MM.1S (cell line): ENCODE measurements at regions not wholly inside any gene's neighbourhood (a gene's known extent, or its start where the extent isn't known, plus 50 kb on each side); places are given as distances from the start of the nearest gene placed in this dataset.
"Not testable (repeated sequence)": the region's sequence is repeated elsewhere in the genome, so short reads cannot be mapped to it uniquely, and the experiment has no call there.

Experiments used
- DNase-seq: peaks from one replicate; pipeline ENCODE4 v3.0.0-alpha.2; 2015
- H2AFZ ChIP-seq: fragments of 300-600 bp; sonication (generic); 2 replicates; pipeline ENCODE4 v1.6.0; 2016; ENCODE audit warnings: antibody characterized with exemption, low read length
- H3F3A ChIP-seq: fragments of 300-600 bp; sonication (generic); 2 replicates; pipeline ENCODE4 v1.6.1; 2016; ENCODE audit warnings: mild to moderate bottlenecking, antibody characterized with exemption, low read length, moderate library complexity, mixed read lengths; ENCODE audit not compliant: insufficient read depth
- H3K27ac ChIP-seq: fragments of 300-600 bp; sonication (generic); 2 replicates; pipeline ENCODE4 v1.5.1; 2016; ENCODE audit warnings: mild to moderate bottlenecking, low read length
- H3K27me3 ChIP-seq: fragments of 300-600 bp; sonication (generic); replicated peaks from 2 replicates; pipeline ENCODE4 v1.6.0; 2016; ENCODE audit warnings: low read length; ENCODE audit not compliant: insufficient read depth
- H3K36me3 ChIP-seq: fragments of 300-600 bp; sonication (generic); replicated peaks from 2 replicates; pipeline ENCODE4 v1.6.1; 2016; ENCODE audit warnings: mild to moderate bottlenecking, low read length, mixed read lengths; ENCODE audit not compliant: insufficient read depth
- H3K4me1 ChIP-seq: fragments of 300-600 bp; sonication (generic); 2 replicates; pipeline ENCODE4 v1.6.1; 2016; ENCODE audit warnings: low read length, mixed read lengths
- H3K4me2 ChIP-seq: fragments of 300-600 bp; sonication (generic); 2 replicates; pipeline ENCODE4 v1.6.0; 2016; ENCODE audit warnings: low read depth, low read length
- H3K4me3 ChIP-seq: fragments of 300-600 bp; sonication (generic); 2 replicates; pipeline ENCODE4 v1.5.1; 2016; ENCODE audit warnings: low read length, mixed read lengths
- H3K79me2 ChIP-seq: fragments of 300-600 bp; sonication (generic); 2 replicates; pipeline ENCODE4 v1.6.1; 2016; ENCODE audit warnings: mixed run types, low read length, mixed read lengths
- H3K9ac ChIP-seq: fragments of 300-600 bp; sonication (generic); 2 replicates; pipeline ENCODE4 v1.6.1; 2016; ENCODE audit warnings: low read length, mixed read lengths
- H3K9me2 ChIP-seq: fragments of 300-600 bp; sonication (generic); replicated peaks from 2 replicates; pipeline ENCODE4 v1.6.1; 2016; ENCODE audit warnings: mild to moderate bottlenecking, low read length, mixed read lengths; ENCODE audit not compliant: insufficient read depth
- H3K9me3 ChIP-seq: fragments of 300-600 bp; sonication (generic); replicated peaks from 2 replicates; pipeline ENCODE4 v1.6.1; 2016; ENCODE audit warnings: mild to moderate bottlenecking, low read length, mixed read lengths; ENCODE audit not compliant: insufficient read depth
- H4K20me1 ChIP-seq: fragments of 300-600 bp; sonication (generic); 2 replicates; pipeline ENCODE4 v1.6.1; 2016; ENCODE audit warnings: mild to moderate bottlenecking, low read length, moderate library complexity, mixed read lengths; ENCODE audit not compliant: insufficient read depth
- CTCF ChIP-seq: fragments of 300-600 bp; sonication (generic); IDR thresholded peaks from 2 replicates; pipeline ENCODE4 v1.5.1; 2016; ENCODE audit warnings: antibody characterized with exemption, low read length, mixed read lengths
- EZH2 ChIP-seq: fragments of 300-600 bp; sonication (generic); optimal IDR thresholded peaks from 2 replicates; pipeline ENCODE3; 2017; ENCODE audit warnings: low read depth, mild to moderate bottlenecking, antibody characterized with exemption, low read length, mixed read lengths
- EZH2phosphoT487 ChIP-seq: fragments of 300-600 bp; sonication (generic); IDR thresholded peaks from 2 replicates; pipeline ENCODE4 v1.6.1; 2018; ENCODE audit warnings: antibody characterized with exemption, low read length

DNA sequence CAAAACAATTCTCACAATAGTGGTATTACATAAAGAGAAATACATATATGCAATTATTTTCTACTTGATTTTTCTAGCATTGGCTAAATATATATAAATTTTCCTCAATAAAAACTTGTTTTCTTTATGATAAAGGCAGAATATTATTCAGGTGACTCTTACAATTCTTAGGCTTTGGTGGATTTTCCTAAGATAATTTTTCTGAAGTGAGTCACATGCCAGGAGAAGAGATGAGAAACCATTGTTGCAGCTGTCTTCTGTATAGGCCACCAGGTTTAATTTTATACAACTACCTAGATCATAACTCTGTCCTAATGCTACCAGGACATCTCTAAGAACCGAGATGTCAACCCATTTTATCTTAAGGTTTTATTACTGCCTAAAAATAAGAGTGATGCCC, 552.4 kb upstream of the CDH2 start:
- Histone ChIP-seq H3K79me2 (no peaks in the 10 kb centered on the region), H3K27me3 (no peaks in the 10 kb centered on the region), H3K9me3 (no peaks in the 10 kb centered on the region), H3K4me3 (no peak overlapping the region), H3K9me2 (no peaks in the 10 kb centered on the region), H4K20me1 (no peaks in the 10 kb centered on the region), H3K27ac (no peak overlapping the region), H3K9ac (no peak overlapping the region), H2AFZ (no peak overlapping the region), H3K36me3 (no peaks in the 10 kb centered on the region), H3K4me2 (no peak overlapping the region), H3K4me1 (0 out of 2 replicates have a peak, but pooled peaks cover 4% of the 10 kb centered on the region), H3F3A (no peaks in the 10 kb centered on the region)
- TF ChIP-seq CTCF (no peak), EZH2phosphoT487 (no peak), EZH2 (no peak)
- no peak for DNase-seq

- no peaks in the 10 kb centered on the region for H3F3A ChIP-seq
- no peak for DNase-seq
- no peak overlapping the region for H3K4me3 ChIP-seq
- H3K9ac ChIP-seq, result no peak overlapping the region
- TF ChIP-seq EZH2 (no peak), CTCF (no peak), EZH2phosphoT487 (no peak)
- no peaks in the 10 kb centered on the region for H3K79me2 ChIP-seq
- H3K36me3 ChIP-seq, result no peaks in the 10 kb centered on the region
- 0 out of 2 replicates have a peak, but pooled peaks cover 4% of the 10 kb centered on the region for H3K4me1 ChIP-seq
- no peak overlapping the region for H3K4me2 ChIP-seq
- H3K9me3 ChIP-seq, result no peaks in the 10 kb centered on the region
- no peaks in the 10 kb centered on the region for H3K9me2 ChIP-seq
- no peaks in the 10 kb centered on the region for H3K27me3 ChIP-seq
- no peak overlapping the region for H3K27ac ChIP-seq
- H4K20me1 ChIP-seq, result no peaks in the 10 kb centered on the region
- H2AFZ ChIP-seq, result no peak overlapping the region
Observed at GRCh38 chr18:28728891-28729290, 552.0 kb upstream of the CDH2 start.

DNA sequence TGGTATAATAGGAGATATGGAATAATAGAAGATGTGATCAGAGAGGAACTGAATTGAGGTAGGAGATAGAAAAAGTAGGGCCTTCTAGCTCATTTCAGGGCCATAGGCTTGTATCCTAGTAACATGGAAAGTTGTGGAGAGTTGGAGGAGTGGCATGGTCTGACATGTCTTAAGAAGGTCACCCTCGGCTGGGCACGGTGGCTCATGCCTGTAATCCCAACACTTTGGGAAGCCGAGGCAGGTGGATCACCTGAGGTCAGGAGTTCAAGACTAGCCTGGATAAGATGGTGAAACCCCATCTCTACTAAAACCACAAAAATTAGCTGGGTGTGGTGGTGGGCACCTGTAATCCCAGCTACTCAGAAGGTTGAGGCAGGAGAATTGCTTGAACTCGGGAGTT, 550.3 kb upstream of the CDH2 start:
- not testable (repeated sequence) for H4K20me1 ChIP-seq, H3K36me3 ChIP-seq, DNase-seq

DNA sequence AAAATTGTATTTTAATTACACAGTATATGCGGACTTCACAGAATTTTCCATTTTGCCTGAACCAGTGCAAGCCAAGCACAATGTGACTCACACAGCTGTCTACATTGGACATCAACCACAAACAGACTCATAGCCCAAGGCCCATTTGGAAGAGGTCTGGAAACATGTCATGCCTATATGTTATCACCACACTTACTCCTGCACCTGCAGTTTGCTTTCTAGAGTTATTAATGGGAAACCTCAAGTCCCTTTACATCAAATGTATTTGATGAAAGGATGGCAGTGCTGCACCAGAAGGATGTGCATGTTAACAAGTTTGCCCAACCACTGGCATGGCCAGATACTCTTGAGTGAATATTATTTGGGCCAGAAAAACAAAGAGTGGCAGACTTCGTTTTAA, 548.9 kb upstream of the CDH2 start:
- H3F3A ChIP-seq, result no peaks in the 10 kb centered on the region
- no peaks in the 10 kb centered on the region for H3K36me3 ChIP-seq
- no peak for DNase-seq
- no peaks in the 10 kb centered on the region for H3K4me1 ChIP-seq
- TF ChIP-seq EZH2phosphoT487, result no peak
- TF ChIP-seq EZH2, result no peak
- TF ChIP-seq CTCF, result no peak
- H3K9me2 ChIP-seq, result no peaks in the 10 kb centered on the region
- no peak overlapping the region for H2AFZ ChIP-seq
- H3K9ac ChIP-seq, result no peak overlapping the region
- no peaks in the 10 kb centered on the region for H3K79me2 ChIP-seq
- no peak overlapping the region for H3K27ac ChIP-seq
- no peak overlapping the region for H3K4me2 ChIP-seq
- no peaks in the 10 kb centered on the region for H4K20me1 ChIP-seq
- H3K9me3 ChIP-seq, result no peaks in the 10 kb centered on the region
- no peaks in the 10 kb centered on the region for H3K27me3 ChIP-seq
- no peak overlapping the region for H3K4me3 ChIP-seq

More for the DNA sequence above, 550.3 kb upstream of the CDH2 start:
- H3K9ac ChIP-seq, H2AFZ ChIP-seq, H3K4me1 ChIP-seq, H3F3A ChIP-seq, H3K4me3 ChIP-seq, H3K9me3 ChIP-seq, H3K27me3 ChIP-seq, H3K9me2 ChIP-seq, H3K4me2 ChIP-seq, H3K79me2 ChIP-seq, H3K27ac ChIP-seq: not testable (repeated sequence)
